ENCODE measurements at regions not wholly inside any gene's neighbourhood (a gene's known extent, or its start where the extent isn't known, plus 50 kb on each side); places are given as distances from the start of the nearest gene placed in this dataset.
"Not testable (repeated sequence)": the region's sequence is repeated elsewhere in the genome, so short reads cannot be mapped to it uniquely, and the experiment has no call there.

GRCh38 chr20:57779401-57780003, 69.7 kb upstream of the PMEPA1 start:
- DNase-seq: no peak

DNA sequence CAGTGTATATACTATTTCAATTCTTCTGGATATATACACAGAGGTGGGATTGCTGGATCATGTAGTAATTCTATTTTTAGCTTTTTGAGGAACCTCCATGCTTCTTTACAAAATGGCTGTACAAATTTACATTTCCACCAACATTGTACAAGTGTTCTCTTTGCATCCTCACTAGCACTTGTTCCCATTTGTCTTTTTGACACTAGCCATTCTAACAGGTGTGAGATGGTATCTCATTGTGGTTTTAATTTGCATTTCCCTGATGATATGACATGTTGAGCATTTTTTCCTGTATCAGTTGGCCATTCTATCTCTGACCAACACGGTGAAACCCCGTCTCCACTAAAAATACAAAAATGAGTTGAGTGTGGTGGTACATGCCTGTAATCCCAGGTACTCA, 68.1 kb upstream of the PMEPA1 start:
- no peak for DNase-seq

DNA sequence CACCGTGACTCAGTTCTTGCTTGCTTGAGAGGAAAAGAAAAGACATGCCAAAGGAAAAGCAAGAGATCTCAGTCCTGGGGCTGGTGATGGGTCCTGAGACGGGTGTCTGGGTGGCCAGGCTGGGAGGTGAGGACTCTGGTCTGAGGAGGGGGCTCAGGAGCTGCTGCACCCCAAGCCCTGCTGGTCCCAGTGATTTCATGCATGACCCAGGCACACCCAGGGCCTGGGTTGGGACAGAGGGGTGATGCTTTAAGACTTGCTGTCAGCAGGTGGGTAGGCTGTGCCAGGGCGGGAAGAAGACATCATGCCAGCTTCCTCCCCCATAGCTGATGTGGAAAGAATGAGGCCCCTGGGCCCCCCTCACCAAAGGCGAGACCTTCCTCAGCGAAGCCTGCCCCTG, 65.1 kb upstream of the PMEPA1 start:
- no peak for DNase-seq

- no peak for DNase-seq
These were observed 64.5 kb upstream of the PMEPA1 start for GRCh38 chr20:57774111-57774880.

DNA sequence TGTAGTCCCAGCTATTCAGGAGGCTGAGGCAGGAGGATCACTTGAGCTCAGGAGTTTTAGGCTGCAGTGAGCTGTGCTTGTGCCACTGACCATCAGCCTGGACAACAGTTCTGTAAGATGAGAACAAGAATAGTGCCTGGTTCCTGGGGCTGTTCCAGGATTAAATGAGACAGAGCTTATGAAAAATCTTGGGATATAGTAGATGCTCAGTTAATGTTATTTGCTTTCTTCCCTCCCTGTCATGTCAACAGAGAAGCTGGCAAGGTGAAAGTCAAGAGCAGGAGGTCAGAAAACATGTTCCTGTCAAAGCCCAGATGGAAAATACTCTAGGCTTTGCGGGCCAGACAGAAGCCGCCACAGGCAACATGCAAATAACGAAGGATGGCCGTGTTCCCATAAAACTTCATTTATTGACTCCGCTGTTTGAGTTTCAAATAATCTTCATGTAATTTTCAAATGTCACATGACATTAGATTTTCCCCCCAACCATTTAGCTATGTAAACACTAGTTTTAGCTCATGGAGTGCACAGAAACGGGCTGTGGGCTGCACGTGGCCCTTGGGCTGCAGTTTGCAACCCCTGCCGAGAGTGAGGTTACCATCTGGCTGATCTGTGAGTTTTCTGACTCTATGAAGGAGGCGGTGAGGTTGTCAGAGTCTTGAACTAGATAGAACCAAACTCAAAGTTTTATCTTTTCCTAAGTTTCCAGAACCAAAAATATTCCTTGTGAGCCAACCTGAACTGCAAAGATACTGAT, 63.4 kb upstream of the PMEPA1 start:
- DNase-seq: no peak

DNA sequence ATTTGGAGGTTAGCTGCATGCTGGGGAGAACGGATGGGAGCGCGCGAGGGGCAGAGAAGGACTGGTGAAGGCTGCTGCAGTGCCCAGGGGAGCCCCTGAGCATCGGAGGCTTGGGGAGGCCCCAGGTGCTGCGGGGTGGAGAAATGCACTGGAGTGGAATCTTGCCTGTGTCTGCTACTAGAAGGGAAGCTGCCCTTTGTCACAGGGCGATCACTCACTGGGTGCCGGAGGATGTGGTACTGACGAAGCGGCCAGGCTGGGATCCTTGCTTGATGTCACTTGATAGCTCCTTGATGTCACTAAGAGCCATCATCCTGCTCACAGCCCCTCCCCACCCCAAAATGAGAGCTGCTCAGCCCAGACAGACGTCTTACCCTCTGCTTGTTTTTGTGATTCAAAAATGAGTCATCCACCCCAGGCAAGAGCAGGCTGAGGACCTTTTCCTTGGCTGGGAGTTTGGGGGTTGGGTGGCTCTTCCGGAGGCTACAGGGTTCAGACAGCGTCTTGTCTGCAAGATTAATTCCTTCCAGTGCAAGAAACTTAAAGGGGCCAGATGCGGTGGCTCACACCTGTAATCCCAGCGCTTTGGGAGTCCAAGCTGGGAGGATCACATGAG, 62.6 kb upstream of the PMEPA1 start:
- no peak for DNase-seq

DNA sequence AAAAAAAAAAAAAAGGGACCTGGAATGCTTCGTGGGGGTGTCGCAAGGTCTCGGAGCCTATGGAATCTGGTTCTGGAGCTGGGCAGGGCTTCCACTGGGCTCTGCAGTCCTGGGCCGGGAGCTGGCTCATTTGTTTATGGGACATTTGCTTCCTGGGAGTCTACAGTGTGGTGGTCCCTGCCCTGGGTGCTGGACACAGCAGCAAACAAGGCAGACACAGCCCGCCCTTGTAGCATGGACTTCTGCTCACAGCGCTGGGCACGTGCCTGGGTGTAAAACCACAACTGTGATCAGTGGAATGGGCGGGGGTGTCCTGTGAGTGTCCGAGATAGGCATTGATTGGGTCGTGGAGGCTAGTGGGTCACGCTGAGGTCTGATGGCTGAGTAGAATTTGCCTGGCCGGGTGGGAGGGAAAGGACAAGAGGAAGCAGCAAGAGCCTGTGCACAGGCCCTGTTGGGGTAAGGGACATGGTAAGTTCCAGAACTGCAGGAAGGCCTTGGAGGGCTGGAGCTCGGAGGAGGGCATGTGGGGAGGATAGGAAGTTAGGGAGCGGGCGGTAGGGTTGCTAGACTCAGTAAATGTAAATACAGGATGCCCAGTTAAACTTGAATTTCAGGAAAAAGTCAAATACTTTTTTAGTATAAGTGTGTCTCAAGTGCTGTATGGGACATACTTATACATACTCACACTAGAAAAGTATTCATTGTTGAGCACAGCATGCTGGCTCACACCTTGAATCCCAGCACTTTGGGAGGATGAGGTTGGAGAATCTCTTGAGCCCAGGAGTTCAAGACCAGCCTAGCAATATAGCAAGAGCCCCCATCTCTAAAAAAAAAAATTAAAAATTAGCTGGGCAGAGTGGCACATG, 61.3 kb upstream of the PMEPA1 start:
- DNase-seq: no peak

GRCh38 chr20:57770401-57770800, 60.6 kb upstream of the PMEPA1 start:
- DNase-seq: not testable (repeated sequence)

- DNase-seq: no peak
These were observed 59.9 kb upstream of the PMEPA1 start for GRCh38 chr20:57769756-57770155.

GRCh38 chr20:57768519-57768918, 58.7 kb upstream of the PMEPA1 start:
- DNase-seq: no peak

GRCh38 chr20:57767441-57767840, 57.6 kb upstream of the PMEPA1 start:
- DNase-seq: no peak

GRCh38 chr20:57763235-57763595, 53.4 kb upstream of the PMEPA1 start:
- DNase-seq: no peak

GRCh38 chr20:57762531-57763234, 52.9 kb upstream of the PMEPA1 start:
- no peak for DNase-seq

DNA sequence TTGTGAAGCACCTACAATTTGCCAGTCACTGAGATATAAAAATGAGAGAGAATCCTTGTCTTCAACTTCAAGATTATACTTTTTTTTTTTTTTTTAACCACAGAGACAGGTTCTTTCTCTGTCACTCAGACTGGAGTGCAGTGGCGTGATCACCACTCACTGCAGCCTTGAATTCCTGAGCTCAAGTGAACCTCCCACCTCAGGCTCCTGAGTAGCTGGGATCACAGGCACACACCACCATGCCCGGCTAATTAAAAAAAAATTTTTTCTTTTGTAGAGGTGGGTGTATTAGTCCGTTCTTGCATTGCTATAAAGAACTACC, 51.6 kb upstream of the PMEPA1 start:
- DNase-seq: no peak

- DNase-seq: no peak
These were observed 51.0 kb upstream of the PMEPA1 start for GRCh38 chr20:57760698-57761412.

DNA sequence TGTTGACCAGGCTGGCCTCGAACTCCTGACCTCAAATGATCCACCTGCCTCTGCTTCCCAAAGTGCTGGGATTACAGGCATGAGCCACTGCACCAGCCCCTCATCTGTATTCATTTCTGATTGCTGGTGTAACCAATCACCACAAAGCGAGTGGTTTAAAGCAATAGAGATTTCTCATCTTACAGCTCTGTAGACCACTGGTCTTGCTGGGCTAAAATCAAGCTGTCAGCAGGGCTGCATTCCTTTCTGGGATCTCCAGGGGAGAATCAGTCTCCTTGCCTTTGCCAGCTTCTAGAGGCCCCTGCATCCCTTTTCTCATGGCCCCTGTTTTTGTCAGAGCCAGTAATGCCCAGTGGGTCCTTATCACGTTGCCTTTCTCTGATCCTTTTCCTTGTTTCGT, 49.9 kb upstream of the PMEPA1 start:
- DNase-seq: no peak

Data from hematopoietic multipotent progenitor cell treated with erythropoietin and hydrocortisone succinate and interleukin-3 and kit ligand, for 6 days (in vitro differentiated cells).